HepG2 (cell line): ENCODE measurements at regions not wholly inside any gene's neighbourhood (a gene's known extent, or its start where the extent isn't known, plus 50 kb on each side); places are given as distances from the start of the nearest gene placed in this dataset.

ENCODE experiments used
- CCDC6 ChIP-seq: sonication (generic); formaldehyde crosslinking; IDR thresholded peaks from 2 replicates; pipeline ENCODE4 v1.8.1; 2022; ENCODE audit warnings: mild to moderate bottlenecking, missing genetic modification reagents, moderate library complexity
- ELF3 ChIP-seq: IDR thresholded peaks from 2 replicates; pipeline ENCODE4 v1.6.1; 2016; ENCODE audit warnings: missing genetic modification reagents, missing compliant biosample characterization
- GABPA ChIP-seq, 2 experiments: IDR thresholded peaks; 2 replicates each; pipeline ENCODE4 v1.6.1; 2011 to 2016; ENCODE audit warnings: low read depth in 2 of 2, low read length in 1 of 2, missing biosample characterization in 1 of 2, missing genetic modification characterization in 1 of 2
- HMG20A ChIP-seq: IDR thresholded peaks from 2 replicates; pipeline ENCODE4 v1.6.1; 2016; ENCODE audit warnings: borderline replicate concordance
- HOXA9 ChIP-seq: sonication (generic); formaldehyde crosslinking; IDR thresholded peaks from 2 replicates; pipeline ENCODE4 v1.8.1; 2022; ENCODE audit warnings: missing genetic modification reagents, mild to moderate bottlenecking, moderate library complexity, borderline replicate concordance
- KAT2B ChIP-seq: fragments of 150-350 bp; IDR thresholded peaks from 2 replicates; pipeline ENCODE4 v1.6.1; 2014; ENCODE audit warnings: low read depth, low read length, borderline replicate concordance
- KDM6A ChIP-seq: IDR thresholded peaks from 2 replicates; pipeline ENCODE4 v1.6.1; 2016; ENCODE audit warnings: low read depth
- MED8 ChIP-seq: sonication (generic); formaldehyde crosslinking; IDR thresholded peaks from 2 replicates; pipeline ENCODE4 v1.8.1; 2023; ENCODE audit warnings: mild to moderate bottlenecking, missing genetic modification reagents; ENCODE audit not compliant: insufficient replicate concordance
- PAX8 ChIP-seq: sonication (generic); formaldehyde crosslinking; IDR thresholded peaks from 2 replicates; pipeline ENCODE4 v1.8.0; 2022; ENCODE audit warnings: mild to moderate bottlenecking, missing genetic modification reagents, borderline replicate concordance
- SP5 ChIP-seq: IDR thresholded peaks from 2 replicates; pipeline ENCODE4 v1.6.1; 2016; ENCODE audit warnings: low read depth, borderline replicate concordance
- ZBTB3 ChIP-seq: sonication (generic); formaldehyde crosslinking; IDR thresholded peaks from 2 replicates; pipeline ENCODE4 v1.4.0; 2020; ENCODE audit warnings: low read depth, mild to moderate bottlenecking, moderate library complexity, missing genetic modification reagents, borderline replicate concordance
- ZFYVE20 ChIP-seq: sonication (generic); formaldehyde crosslinking; IDR thresholded peaks from 2 replicates; pipeline ENCODE4 v1.8.0; 2023; ENCODE audit warnings: low read depth, mild to moderate bottlenecking, moderate library complexity, missing genetic modification reagents, borderline replicate concordance
- ZKSCAN8 ChIP-seq: IDR thresholded peaks from 2 replicates; pipeline ENCODE4 v1.6.1; 2016; ENCODE audit warnings: borderline replicate concordance, missing genetic modification reagents, missing compliant biosample characterization
- ZNF143 ChIP-seq: sonication (generic); formaldehyde crosslinking; IDR thresholded peaks from 2 replicates; pipeline ENCODE4 v1.4.0; 2020; ENCODE audit warnings: missing genetic modification reagents
- ZNF205 ChIP-seq: IDR thresholded peaks from 2 replicates; pipeline ENCODE4 v1.6.1; 2018; ENCODE audit warnings: missing biosample characterization, missing genetic modification reagents
- ZNF234 ChIP-seq: sonication (generic); formaldehyde crosslinking; conservative IDR thresholded peaks from 2 replicates; pipeline ENCODE4 v1.5.1; 2020; ENCODE audit warnings: mild to moderate bottlenecking, missing genetic modification reagents
- ZNF567 ChIP-seq: sonication (generic); formaldehyde crosslinking; IDR thresholded peaks from 2 replicates; pipeline ENCODE4 v1.8.1; 2023; ENCODE audit warnings: mild to moderate bottlenecking, missing genetic modification reagents, borderline replicate concordance
- ZNF614 ChIP-seq: IDR thresholded peaks from 2 replicates; pipeline ENCODE4 v1.6.1; 2018; ENCODE audit warnings: missing biosample characterization, missing genetic modification reagents, inconsistent platforms, borderline replicate concordance
- ZNF737 ChIP-seq: sonication (generic); formaldehyde crosslinking; IDR thresholded peaks from 2 replicates; pipeline ENCODE4 v1.5.0; 2020; ENCODE audit warnings: missing genetic modification reagents, mild to moderate bottlenecking, borderline replicate concordance
- ZNF776 ChIP-seq: sonication (generic); formaldehyde crosslinking; IDR thresholded peaks from 2 replicates; pipeline ENCODE4 v1.4.0; 2020; ENCODE audit warnings: mild to moderate bottlenecking, missing genetic modification reagents
- ZNF777 ChIP-seq: sonication (generic); formaldehyde crosslinking; IDR thresholded peaks from 2 replicates; pipeline ENCODE4 v1.4.0; 2020; ENCODE audit warnings: missing genetic modification reagents
- TF ChIP-seq, protein P1 (sequence below): sonication (generic); formaldehyde crosslinking; IDR thresholded peaks from 2 replicates; pipeline ENCODE4 v1.8.1; 2022; ENCODE audit warnings: low read depth, mild to moderate bottlenecking, missing genetic modification reagents
- TF ChIP-seq, protein P2 (sequence below): sonication (generic); formaldehyde crosslinking; IDR thresholded peaks from 2 replicates; pipeline ENCODE4 v1.5.1; 2020; ENCODE audit warnings: mild to moderate bottlenecking, missing genetic modification reagents, moderate library complexity

DNA sequence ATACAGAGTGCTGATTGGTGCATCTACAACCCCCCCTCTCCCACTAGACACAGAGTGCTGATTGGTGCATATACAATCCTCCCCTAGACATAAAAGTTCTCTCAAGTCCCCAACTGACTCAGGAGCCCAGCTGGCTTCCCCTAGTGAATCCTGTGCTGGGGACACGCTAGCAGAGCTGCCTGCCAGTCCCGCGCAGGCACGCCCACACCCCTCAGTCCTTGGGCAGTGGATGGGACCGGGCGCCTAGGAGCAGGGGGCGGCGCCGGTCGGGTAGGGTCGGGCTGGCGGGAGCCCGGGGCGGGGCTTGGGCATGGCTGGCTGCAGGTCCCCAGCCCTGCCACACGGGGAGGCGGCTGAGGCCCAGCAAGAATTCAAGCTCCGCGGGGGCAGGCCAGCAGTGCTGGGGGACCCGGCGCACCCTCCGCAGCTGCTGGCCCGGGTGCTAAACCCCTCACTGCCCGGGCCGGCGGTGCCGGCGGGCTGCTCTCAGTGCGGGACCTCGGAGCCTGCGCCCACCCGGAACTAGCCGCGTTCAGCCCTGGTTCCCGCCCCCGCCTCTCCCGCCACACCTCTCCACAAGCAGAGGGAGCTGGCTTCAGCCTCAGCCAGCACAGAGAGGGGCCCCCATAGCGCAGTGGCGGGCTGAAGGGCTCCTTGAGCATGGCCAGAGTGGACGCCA is 64.3 kb upstream of the DDHD1 start (continued):
- TF ChIP-seq, protein P1, sequence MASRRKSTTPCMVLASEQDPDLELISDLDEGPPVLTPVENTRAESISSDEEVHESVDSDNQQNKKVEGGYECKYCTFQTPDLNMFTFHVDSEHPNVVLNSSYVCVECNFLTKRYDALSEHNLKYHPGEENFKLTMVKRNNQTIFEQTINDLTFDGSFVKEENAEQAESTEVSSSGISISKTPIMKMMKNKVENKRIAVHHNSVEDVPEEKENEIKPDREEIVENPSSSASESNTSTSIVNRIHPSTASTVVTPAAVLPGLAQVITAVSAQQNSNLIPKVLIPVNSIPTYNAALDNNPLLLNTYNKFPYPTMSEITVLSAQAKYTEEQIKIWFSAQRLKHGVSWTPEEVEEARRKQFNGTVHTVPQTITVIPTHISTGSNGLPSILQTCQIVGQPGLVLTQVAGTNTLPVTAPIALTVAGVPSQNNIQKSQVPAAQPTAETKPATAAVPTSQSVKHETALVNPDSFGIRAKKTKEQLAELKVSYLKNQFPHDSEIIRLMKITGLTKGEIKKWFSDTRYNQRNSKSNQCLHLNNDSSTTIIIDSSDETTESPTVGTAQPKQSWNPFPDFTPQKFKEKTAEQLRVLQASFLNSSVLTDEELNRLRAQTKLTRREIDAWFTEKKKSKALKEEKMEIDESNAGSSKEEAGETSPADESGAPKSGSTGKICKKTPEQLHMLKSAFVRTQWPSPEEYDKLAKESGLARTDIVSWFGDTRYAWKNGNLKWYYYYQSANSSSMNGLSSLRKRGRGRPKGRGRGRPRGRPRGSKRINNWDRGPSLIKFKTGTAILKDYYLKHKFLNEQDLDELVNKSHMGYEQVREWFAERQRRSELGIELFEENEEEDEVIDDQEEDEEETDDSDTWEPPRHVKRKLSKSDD = no peak
- TF ChIP-seq ZNF234 (CRISPR knock-in tag) (no peak), GABPA (IDR thresholded peaks at IDR 0.05; ENCODE audit: low read depth, low read length) (no peak), GABPA (CRISPR knock-in tag; IDR thresholded peaks at IDR 0.05; ENCODE audit: low read depth) (no peak), ELF3 (peak; percentile 38; the same call in 1 of the 2 replicates), HMG20A (CRISPR knock-in tag) (no peak), ZNF777 (CRISPR knock-in tag) (no peak), ZFYVE20 (CRISPR knock-in tag) (no peak), MED8 (CRISPR knock-in tag) (no peak), KDM6A (CRISPR knock-in tag) (no peak), ZNF614 (CRISPR knock-in tag) (no peak), ZKSCAN8 (no peak), ZNF143 (CRISPR knock-in tag) (no peak), ZNF567 (no peak), ZBTB3 (no peak), KAT2B (no peak), ZNF776 (CRISPR knock-in tag) (no peak), ZNF205 (no peak), ZNF737 (no peak), CCDC6 (no peak), PAX8 (no peak), HOXA9 (CRISPR knock-in tag) (no peak), SP5 (no peak)
- TF ChIP-seq, protein P2, sequence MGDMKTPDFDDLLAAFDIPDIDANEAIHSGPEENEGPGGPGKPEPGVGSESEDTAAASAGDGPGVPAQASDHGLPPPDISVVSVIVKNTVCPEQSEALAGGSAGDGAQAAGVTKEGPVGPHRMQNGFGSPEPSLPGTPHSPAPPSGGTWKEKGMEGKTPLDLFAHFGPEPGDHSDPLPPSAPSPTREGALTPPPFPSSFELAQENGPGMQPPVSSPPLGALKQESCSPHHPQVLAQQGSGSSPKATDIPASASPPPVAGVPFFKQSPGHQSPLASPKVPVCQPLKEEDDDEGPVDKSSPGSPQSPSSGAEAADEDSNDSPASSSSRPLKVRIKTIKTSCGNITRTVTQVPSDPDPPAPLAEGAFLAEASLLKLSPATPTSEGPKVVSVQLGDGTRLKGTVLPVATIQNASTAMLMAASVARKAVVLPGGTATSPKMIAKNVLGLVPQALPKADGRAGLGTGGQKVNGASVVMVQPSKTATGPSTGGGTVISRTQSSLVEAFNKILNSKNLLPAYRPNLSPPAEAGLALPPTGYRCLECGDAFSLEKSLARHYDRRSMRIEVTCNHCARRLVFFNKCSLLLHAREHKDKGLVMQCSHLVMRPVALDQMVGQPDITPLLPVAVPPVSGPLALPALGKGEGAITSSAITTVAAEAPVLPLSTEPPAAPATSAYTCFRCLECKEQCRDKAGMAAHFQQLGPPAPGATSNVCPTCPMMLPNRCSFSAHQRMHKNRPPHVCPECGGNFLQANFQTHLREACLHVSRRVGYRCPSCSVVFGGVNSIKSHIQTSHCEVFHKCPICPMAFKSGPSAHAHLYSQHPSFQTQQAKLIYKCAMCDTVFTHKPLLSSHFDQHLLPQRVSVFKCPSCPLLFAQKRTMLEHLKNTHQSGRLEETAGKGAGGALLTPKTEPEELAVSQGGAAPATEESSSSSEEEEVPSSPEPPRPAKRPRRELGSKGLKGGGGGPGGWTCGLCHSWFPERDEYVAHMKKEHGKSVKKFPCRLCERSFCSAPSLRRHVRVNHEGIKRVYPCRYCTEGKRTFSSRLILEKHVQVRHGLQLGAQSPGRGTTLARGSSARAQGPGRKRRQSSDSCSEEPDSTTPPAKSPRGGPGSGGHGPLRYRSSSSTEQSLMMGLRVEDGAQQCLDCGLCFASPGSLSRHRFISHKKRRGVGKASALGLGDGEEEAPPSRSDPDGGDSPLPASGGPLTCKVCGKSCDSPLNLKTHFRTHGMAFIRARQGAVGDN (CRISPR knock-in tag) = peak; percentile 73
